HFF-Myc (cell line): ENCODE measurements at regions not wholly inside any gene's neighbourhood (a gene's known extent, or its start where the extent isn't known, plus 50 kb on each side); places are given as distances from the start of the nearest gene placed in this dataset.

ENCODE experiments used
- DNase-seq: peaks from one replicate; pipeline ENCODE4 v3.0.0-alpha.2; 2011; ENCODE audit warnings: low read depth; ENCODE audit errors: extremely low read depth
- H3K4me3 ChIP-seq: replicated peaks from 2 replicates; pipeline ENCODE4 v1.5.1; 2011; ENCODE audit warnings: low read depth, mild to moderate bottlenecking, control low read depth, low read length
- CTCF ChIP-seq: IDR thresholded peaks from 2 replicates; pipeline ENCODE4 v1.5.1; 2012; ENCODE audit warnings: mild to moderate bottlenecking, low read depth, low read length, control low read depth; ENCODE audit errors: missing control alignments

DNA sequence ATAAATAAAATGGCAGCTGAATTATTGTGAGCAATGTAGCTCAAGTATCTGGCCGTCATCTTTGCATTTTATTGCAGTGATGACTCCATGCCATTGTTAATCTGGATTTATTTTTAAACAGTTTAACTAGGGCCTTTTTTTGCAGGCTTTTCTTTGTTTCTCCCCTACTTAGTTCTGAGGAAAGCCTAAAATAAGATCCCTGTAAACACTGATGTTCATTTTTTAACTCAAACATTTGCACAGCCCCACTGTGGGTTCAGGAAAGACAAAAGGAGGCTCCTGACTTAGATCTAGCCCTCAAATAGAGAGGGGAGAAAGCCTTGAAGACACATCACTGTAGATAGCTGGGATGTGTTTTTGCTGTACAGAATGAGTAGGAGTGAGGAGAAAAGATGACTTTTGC, 69.2 kb downstream of the PLEKHG1 start:
- no peak overlapping the region for H3K4me3 ChIP-seq
- no peak for TF ChIP-seq CTCF
- no peak for DNase-seq

- H3K4me3 ChIP-seq: no peak overlapping the region
- TF ChIP-seq CTCF: no peak
- no peak for DNase-seq
Measured at GRCh38 chr6:150670311-150670710, 70.6 kb downstream of the PLEKHG1 start.

- TF ChIP-seq CTCF: no peak
- H3K4me3 ChIP-seq: no peak overlapping the region
- no peak for DNase-seq
Measured at GRCh38 chr6:150672800-150673199, 73.1 kb downstream of the PLEKHG1 start.

- TF ChIP-seq CTCF: no peak
- no peak for DNase-seq
- no peak overlapping the region for H3K4me3 ChIP-seq
Measured at GRCh38 chr6:150673720-150674346, 74.1 kb downstream of the PLEKHG1 start.

DNA sequence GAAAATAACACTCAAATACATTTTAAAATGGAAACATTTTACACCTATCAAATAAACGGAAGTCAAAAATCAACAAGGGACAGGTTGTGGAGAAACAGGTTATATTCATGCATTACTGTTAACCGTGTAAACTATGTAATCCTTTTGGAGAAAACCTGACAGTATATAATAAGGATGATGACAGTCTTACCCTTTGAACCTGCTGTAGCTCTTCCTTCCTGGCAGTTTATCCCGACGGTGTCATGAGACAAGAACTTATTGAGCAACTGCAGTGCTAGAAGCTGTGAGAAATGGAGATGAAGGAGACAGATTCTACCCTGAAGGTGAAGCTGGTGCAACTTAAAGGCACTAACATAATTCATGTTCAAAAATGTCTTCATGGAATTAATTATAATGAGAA, 76.7 kb downstream of the PLEKHG1 start:
- no peak for TF ChIP-seq CTCF
- no peak overlapping the region for H3K4me3 ChIP-seq
- no peak for DNase-seq

DNA sequence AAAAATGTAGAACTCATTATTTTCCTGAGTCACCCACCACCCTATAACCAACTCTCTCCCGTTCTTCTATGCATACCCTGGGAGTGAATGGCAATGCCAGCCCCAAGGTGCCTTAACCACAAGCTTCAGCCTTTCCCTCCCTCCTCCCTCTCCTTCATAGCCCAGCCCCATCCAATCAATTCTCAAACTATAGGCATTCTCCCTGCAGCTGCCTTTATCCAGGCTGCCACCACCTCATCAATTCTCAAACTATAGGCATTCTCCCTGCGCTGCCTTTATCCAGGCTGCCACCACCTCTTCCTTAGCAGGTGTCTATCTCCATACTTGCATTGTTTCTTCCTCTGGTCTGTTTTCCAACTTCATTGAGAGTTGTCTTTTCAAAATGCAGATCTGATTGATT, 77.1 kb downstream of the PLEKHG1 start:
- no peak for TF ChIP-seq CTCF
- no peak for DNase-seq
- H3K4me3 ChIP-seq: no peak overlapping the region

- no peak for TF ChIP-seq CTCF
- no peak overlapping the region for H3K4me3 ChIP-seq
- no peak for DNase-seq
Measured at GRCh38 chr6:150680510-150680909, 80.8 kb downstream of the PLEKHG1 start.
